Esophagus squamous epithelium (tissue), 4 donors: ENCODE measurements at regions not wholly inside any gene's neighbourhood (a gene's known extent, or its start where the extent isn't known, plus 50 kb on each side); places are given as distances from the start of the nearest gene placed in this dataset.

Experiments
- CTCF ChIP-seq, 6 experiments: fragments of 450-650 bp in 4 of 6; fragments of 200-600 bp in 2 of 6; sonication (generic) in 2 of 6; IDR thresholded peaks; one replicate each; pipeline ENCODE4 v1.5.1; 2016 to 2019; ENCODE audit warnings: antibody characterized with exemption in 6 of 6, mild to moderate bottlenecking in 4 of 6, moderate library complexity in 4 of 6
- POLR2A ChIP-seq, 4 donors: fragments of 450-650 bp; IDR thresholded peaks; one replicate each; pipeline ENCODE4 v1.6.1; 2017; ENCODE audit warnings: antibody characterized with exemption in 4 of 4, mild to moderate bottlenecking in 4 of 4, moderate library complexity in 3 of 4

DNA sequence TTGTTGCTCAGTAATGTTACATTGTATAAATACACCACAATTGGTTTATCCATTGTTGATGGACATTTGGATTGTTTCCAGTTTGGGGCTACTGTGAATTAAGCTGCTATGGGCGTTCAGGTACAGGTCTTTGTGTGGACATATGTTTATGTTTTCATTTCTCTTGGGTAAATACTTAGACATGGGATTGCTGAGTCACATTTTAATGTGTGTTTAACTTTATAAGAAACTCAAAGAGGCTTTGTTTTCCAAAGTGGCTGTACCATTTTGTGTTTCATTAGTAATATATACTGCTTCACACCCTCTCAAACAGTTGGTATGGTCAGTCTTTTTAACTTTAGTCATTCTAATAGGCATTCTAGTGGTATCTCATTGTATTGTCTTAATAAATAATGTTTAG lies 225.0 kb downstream of the SPTSSA start:
- TF ChIP-seq CTCF (IDR thresholded peaks at IDR 0.05) (no peak), POLR2A (IDR thresholded peaks at IDR 0.05) (no peak)
